Epithelial cell of prostate (primary cell): ENCODE measurements at regions not wholly inside any gene's neighbourhood (a gene's known extent, or its start where the extent isn't known, plus 50 kb on each side); places are given as distances from the start of the nearest gene placed in this dataset.

Experiments used
- DNase-seq: peaks from one replicate; pipeline ENCODE4 v3.0.0-alpha.2; 2011; ENCODE audit warnings: low read depth, low spot score
- H3K27ac ChIP-seq: fragments of 450-650 bp; 2 replicates; pipeline ENCODE4 v1.5.1; 2017; ENCODE audit warnings: mild to moderate bottlenecking

DNA sequence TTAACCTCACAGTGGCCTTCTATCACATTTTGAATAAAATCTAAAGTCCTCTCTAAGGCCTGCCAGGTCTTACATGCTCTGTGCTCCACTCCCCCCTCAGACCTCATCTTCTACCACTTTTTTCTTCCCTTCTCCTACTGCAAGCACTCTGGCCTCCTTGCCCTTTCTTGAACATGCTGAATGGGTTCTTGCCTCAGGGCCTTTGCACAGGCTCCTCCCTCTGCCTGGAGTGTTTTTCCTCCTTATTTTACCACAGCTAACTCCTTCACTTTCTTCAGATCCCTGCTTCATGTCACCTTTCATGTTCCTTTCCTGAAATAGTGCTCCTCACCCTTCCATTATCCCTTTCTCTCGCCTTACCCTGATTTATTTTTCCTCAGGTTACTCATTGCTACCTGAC lies 97.9 kb upstream of the FOXP4 start:
- no peak overlapping the region for H3K27ac ChIP-seq
- DNase-seq = no peak

DNA sequence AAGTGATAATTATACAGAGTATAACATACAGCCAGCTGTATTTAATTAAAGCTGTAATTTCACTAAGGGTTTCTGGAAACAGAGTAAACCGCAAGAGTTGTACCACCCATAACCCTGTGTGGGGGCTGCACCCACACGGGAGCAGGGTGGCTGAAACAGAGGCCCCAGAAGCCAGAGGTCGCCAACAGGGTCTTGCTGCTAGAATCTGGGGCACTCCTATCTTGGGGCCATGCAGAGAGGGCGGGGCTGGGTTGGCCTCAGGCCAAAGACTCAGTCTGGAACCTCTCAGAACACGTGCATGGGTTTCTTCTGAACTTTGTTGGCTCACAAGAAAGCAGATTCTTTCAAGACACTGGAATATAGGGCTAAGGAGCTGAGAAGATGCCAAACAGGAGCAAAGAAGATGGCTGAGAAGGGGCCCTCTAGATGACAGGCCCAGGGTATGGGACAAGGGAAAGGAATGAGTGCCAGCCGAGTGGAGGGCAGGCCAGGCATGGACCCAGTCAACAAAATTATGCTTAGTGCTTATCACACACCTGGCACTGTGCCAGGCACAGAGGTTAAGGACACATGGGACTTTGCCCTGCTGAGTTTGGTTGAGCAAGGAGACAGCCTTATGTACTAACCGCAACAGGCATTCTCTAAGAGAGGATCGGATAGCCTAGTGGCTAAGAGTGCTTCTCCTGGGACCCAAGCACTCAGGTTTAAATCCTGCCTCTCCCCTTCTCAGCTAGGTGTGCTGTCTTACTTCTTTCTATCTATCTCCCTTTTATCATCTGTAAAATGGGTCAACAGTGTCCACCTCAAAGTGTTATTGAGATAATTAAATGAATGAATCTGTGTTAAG lies 96.6 kb upstream of the FOXP4 start:
- H3K27ac ChIP-seq = no peak overlapping the region
- no peak for DNase-seq

DNA sequence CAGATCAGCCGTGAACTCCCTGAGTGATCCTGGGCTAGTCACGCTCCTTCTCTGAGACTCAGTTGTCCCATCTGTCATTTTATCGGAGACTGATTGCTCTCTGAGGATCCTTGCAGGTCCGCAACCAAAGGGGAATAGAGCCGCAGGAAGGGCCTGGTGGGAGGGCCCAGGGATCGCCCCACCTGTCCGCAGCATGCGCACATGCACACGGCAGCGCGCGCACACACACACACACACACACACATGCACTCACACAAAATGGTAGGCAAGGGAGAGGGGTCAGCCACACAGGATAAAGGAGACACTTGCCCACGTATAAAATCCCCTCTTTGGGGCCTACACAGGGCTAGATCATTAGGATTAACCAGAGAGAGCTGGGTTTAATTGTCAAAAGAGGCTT lies 95.6 kb upstream of the FOXP4 start:
- no peak overlapping the region for H3K27ac ChIP-seq
- no peak for DNase-seq

DNA sequence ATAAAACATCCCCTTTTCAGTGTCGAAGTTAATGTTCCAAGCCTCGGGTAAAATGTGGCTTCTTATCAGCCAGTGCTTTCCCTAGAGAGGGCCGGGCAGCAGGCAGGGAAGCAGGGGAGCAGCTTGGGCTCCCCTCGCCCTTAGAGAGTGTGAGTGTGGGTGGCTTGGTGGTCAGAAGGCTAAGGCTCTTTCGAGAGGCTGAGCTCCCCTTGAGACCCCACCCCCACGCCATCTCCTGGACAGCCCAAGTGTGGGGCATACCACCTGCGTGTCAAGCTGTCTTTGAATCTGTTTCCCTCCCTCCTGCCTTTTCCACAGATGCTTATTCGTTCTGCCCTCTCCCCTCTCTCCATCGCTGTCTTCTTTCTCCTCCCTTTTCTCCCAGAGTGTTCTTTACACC lies 95.1 kb upstream of the FOXP4 start:
- no peak overlapping the region for H3K27ac ChIP-seq
- no peak for DNase-seq

DNA sequence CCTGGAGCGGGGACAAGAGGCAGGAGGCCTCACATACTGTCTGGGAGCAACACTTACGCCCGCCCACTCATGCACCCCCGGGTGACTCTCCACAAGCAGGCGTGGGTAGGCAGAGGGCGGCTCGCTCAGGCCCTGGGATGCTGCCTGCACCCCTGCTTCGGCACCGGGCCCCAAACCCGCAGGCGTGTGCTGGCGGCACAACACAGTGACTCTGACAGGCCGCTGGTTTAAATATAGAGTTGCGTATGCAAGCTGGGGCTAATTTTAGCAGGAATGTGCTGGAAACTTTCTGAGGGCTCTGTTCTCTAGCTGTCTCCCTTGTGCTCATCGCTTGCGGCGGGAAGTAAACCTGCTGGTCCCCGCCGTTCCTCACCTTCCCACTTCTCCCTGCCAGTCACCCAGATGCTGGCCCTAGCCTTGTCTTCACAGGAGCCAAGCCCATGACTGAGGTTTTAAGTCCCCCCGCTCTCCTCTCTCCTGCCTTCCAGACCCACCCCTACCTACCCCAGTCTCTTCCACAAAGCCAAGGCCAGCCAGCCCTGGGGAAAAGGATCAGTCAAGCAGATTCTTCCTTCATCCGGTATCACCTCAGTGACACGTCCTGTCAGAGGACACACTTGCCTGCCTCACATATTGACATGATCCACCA lies 94.5 kb upstream of the FOXP4 start:
- H3K27ac ChIP-seq = no peak overlapping the region
- no peak for DNase-seq

DNA sequence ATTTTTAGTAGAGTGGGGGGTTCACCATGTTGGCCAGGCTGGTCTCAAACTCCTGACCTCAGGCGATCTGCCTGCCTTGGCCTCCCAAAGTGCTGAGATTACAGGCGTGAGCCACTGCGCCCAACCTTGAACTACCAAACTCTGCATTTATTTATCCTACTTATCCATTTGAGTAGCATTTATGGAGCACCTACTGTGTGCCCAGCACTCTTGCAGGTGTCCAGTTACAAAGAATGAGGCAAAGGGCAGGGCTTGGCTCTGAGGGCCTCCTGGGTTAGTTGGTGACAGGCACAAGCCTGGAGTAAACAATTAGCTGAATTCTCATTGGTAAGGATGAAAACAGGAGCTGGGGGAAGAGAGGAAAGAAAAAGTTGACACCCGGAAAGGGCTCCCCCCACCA lies 93.4 kb upstream of the FOXP4 start:
- H3K27ac ChIP-seq = no peak overlapping the region
- DNase-seq = no peak

DNA sequence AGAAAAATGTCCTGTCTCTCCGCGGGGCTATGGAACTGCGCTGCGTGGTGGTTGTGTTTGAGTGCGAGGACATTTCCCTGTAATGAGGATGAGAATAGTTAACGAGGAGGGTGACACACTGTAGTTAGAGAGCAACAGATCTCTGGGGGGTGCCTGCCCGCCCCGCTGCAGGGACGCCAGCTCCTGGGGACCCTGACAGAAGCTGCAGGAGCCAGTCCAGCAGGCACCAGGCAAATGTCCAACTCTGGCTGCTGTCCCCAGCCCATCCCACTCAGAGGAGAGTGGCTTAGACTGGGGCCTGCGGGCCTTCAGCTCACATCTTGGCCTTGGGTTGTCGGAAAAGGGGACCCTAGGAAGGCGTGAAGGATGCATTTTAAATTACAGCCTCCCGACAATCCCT lies 92.9 kb upstream of the FOXP4 start:
- DNase-seq = no peak
- no peak overlapping the region for H3K27ac ChIP-seq

DNA sequence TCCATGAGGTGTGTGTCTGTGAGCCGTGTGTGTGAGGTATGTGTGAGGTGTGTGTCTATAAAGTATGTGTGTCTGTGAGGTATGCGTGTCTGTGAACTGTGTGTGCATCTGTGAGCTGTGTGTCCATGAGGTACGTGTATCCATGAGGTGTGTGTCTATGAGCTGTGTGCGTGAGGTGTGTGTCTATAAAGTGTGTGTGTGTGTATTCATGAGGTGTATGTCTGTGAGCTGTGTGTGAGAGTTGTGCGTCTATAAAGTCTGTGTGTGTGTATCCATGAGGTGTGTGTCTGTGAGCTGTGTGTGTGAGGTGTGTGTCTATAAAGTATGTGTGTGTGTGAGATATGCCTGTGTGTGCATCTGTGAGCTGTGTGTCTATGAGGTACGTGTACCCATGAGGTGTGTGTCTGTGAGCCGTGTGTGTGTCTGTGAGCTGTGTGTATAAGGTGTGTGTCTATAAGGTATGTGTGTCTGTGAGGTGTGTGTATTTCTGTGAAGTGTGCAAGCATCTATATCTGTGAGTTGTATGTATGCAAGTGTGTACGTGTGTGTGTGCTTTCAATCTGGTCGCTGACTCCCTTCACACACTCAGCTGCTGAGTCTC lies 91.9 kb upstream of the FOXP4 start:
- no peak for DNase-seq
- H3K27ac ChIP-seq = no peak overlapping the region

DNA sequence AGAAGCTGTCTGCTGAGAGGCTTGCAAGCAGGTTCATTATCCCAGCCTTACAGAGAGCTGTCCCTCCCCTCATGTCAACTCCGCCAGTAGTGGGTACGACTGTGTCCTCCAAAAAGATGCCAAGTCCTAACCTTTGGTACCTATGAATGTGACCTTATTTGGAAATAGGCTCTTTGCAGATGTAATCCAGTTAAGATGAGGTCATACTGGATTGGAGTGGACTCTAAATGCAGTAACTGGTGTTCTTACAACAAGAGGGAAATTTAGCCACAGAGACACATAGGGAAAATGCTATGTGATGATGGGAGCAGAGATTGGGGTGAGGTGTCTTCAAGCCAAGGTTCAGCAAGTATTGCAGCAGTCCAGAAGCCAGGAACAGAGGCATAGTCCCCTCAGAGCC lies 90.8 kb upstream of the FOXP4 start:
- no peak for DNase-seq

DNA sequence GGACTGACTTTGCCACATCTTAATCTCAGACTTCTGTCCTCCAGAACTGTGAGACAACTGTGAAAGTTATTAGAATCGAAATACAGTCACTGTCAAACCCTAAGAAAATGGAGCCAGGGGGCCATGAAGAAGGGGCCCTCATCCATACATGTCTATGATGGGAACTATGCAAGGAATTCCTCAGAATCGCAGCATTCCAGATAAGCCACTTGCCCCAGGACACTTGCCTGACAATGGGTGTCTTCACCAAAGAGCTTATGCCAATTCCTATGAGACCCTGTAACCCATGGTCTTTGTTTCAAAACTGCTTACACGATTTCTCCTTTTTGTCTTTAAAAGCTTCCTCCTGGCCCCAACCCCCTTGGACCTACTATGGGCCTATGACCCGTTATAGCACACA lies 90.4 kb upstream of the FOXP4 start:
- DNase-seq = no peak
- no peak overlapping the region for H3K27ac ChIP-seq

More for the DNA sequence above, 90.8 kb upstream of the FOXP4 start:
- H3K27ac ChIP-seq = no peak overlapping the region

DNA sequence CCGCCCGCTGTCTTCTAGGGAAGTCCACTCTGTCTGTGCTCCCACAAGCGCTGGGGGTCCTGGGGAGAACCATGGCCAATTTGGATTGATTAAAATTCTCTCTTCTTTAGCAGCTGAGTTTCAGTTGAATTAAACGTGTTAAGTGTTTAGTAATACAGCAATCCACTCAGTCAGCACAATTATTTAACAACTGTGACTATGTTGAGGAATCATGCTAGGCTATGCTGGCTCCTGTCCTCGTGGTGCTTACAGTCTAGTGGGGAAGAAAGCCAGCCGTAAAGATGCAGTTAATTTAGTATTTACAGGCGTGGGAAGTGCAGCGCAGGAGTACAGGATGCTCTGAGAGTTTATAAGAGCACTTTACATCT lies 88.9 kb upstream of the FOXP4 start:
- DNase-seq = no peak
- H3K27ac ChIP-seq = no peak overlapping the region

DNA sequence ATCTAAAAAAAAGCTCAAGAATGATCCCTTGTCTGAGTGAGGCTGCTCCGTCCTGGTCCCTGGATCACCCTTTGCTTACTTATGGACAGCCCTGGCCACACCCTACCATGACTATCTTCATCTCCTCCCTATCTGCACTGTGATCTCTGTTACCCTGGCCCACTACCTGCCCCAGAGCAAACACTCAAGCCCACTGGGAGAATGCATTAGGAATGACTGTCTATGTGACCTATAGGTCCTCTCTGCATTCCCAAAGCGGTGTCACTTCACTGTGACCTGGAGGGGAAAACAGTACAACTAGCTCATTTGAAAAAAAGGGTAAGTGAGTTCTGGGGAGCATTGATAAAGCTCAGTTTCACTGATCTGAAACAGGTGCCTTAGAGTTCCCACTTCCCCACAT lies 86.4 kb upstream of the FOXP4 start:
- H3K27ac ChIP-seq = no peak overlapping the region
- no peak for DNase-seq

DNA sequence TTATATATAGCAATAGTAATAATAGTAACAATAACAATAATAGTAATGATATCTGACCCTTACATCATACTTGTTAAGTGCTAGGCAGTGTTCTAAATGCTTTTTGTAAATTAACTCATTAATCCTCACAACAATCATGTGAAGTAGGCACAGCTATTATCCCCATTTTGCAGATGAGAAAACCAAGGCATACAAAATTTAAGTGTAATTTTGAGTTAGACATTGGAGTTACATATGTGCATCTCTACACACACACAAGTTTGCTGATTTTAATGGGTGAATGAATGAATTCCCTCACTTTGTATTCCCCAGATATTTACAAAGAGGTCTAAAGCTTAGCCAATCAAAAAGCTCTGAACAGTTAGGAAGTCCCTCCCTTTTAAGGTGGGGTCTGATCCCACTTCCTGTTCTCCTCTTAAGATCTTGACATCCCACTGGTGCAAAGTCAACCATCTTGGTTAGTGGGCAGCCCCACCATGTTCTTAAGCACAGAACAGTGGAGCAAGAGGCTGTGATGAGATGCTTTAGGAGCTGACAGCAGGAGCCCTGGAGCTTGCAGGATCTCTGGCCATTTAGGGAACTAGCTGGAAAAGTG lies 85.3 kb upstream of the FOXP4 start:
- no peak for DNase-seq
- H3K27ac ChIP-seq = no peak overlapping the region

DNA sequence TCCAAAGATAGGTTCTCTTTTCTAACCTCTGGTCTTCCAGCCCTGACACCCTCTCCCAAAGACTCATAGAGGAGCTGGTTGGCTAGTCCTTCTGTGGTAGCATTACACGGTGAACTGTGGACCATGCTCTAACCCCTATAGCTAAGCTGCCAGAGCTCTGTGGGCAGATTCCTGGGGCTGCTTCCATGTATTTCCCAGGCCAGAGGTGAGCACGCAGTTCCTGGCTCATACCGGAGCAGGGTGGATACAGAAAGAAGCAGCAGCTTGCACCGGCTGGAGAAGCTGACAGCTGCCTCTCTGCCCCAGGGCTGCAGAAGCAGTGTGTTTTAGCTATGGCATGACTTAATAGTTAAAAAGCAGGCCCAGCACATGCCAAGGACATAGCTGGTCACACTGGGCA lies 84.1 kb upstream of the FOXP4 start:
- DNase-seq = no peak

DNA sequence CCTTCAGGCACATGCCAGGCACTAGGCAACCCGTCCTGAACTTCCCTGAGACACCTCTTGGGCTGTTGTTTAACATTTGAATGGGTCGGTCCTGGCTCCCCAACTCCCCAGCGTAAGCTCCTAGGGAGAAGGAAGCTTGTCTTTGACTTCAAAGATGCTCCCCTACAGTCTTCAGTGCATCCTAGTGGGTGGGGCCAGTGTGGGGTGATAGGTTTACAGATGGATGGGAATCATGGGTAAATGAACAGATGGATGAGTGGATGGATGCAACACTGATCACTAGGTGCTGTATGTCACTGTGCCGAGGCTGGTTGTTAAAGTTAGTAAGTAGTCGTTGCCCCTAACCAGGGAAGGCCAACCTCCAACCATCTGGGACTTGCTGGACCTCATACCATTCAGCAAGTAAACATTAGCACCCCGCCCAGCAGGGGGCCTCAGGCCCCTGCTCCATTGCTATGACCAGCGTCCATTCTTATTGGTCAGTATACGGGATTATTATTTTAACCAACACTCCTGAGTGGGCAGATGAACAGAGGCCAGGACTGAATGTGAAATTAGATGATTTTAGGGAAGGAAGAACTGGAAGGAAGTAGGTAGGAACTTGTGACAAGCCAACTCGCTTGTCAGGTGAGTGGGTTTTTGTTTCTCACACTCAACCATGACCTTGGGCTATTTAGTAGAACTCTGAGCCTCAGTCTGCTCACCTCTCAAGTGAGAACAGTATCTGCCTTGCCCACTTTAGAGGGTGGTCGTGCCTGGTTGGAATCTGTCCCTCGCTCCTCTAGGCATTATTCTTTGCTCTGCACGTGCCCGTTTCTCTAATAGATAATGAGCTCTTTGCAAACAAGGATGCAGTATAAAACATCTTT lies 82.9 kb upstream of the FOXP4 start:
- DNase-seq = no peak
- no peak overlapping the region for H3K27ac ChIP-seq

More for the DNA sequence above, 84.1 kb upstream of the FOXP4 start:
- H3K27ac ChIP-seq = no peak overlapping the region

DNA sequence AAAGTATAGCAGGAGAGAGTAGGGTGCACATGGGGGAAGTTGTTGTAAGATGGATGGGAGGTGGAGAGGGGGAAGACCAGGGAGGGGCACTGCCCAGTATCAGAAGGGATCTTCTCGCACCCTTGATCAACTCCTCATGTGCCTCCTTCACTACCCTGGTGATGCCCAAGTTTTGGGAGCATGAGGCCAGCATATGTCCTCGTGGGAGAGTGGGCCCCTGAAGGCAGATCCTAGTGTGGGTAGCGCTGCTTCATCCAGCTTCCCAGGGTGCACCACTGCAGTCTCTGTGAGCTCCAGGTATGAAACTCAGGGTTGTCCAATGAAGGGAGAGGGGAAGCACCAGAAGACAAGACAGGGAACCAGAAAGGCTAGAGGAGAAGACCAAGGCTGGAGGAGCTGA lies 82.2 kb upstream of the FOXP4 start:
- no peak for DNase-seq
- no peak overlapping the region for H3K27ac ChIP-seq

DNA sequence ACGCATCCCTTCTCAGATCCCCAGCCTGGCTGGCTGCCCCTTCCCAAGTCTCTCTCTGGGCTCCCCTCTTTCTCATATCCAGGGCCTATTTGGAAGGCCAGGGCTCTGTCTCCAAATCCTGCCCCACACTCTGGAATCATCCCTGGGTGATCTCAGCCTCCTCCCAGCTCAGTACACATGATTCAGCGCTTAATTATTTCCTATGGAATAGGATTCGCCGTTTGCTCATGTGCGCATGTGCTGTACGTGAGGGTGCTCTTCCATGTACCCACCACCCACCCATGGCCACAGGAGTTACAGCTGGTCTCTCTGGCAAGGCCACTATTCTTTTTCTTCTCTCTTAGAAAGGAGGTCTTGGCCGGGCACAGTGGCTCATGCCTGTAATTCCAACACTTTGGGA lies 81.7 kb upstream of the FOXP4 start:
- DNase-seq = no peak
- H3K27ac ChIP-seq = no peak overlapping the region

DNA sequence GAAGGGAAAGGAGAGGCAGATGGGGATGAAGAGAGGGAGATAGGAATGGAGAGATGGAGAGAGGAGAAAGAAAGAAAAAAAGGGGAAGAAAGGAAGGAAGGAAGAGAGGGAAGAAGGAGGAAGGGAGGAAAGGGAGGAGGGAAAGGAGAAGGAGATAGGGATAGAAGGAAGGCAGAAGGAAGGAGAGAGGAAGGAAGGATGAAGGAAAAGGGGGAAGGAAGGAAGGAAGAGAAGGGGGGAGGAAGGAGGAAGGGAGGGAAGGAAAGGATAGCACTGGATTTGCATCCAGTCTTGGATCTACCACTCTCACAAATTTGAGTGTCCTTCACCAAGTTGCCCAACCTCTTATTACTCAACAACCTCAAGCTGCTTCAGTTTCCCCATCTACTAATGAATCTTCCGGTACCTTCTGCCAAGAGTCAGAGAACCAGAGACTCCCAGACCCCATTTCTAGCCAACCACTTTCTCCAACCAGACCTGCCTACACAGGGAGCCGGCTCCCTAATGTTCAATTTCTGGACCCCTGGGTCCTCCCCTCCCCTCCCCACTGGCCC lies 79.7 kb upstream of the FOXP4 start:
- DNase-seq = no peak
- no peak overlapping the region for H3K27ac ChIP-seq

DNA sequence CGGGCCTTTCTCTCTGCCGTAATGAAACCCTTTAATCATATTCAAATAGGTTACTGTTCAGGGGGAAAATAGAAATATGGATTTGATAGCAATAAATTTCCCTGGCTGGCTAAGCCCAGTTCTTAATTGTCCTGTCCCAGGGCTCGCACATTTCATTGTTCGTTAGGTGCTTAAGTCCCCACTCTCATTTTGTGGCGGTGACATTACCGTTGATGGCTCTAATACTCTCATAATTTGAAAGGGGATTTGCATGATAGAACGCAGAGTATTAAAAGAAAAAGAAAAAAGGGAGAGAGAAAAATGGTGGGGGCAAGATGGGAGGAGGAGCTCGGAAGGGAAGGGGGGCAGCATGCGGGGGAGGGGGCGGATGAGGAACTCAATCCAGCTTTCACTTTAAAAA lies 79.1 kb upstream of the FOXP4 start:
- no peak for DNase-seq
- H3K27ac ChIP-seq = no peak overlapping the region
